ENCODE measurements at regions not wholly inside any gene's neighbourhood (a gene's known extent, or its start where the extent isn't known, plus 50 kb on each side); places are given as distances from the start of the nearest gene placed in this dataset.

GRCh38 chr1:232893481-232894313 is 56.7 kb upstream of the NTPCR start:
- no peak for TF ChIP-seq YY1 (IDR thresholded peaks at IDR 0.05; ENCODE audit: insufficient read depth, insufficient read length)
- no peak for TF ChIP-seq ZNF274 (IDR thresholded peaks at IDR 0.05; ENCODE audit: low read depth, low read length)
- no peak for TF ChIP-seq SUZ12 (IDR thresholded peaks at IDR 0.05; ENCODE audit: extremely low read depth, insufficient read depth, insufficient read length)
